Upper lobe of left lung (tissue), 6 donors: ENCODE measurements at regions not wholly inside any gene's neighbourhood (a gene's known extent, or its start where the extent isn't known, plus 50 kb on each side); places are given as distances from the start of the nearest gene placed in this dataset.

Experiments used
- ATAC-seq, 2 donors: fragments of 200-7000 bp; cut with Tn5 transposase; one replicate each; pipeline ENCODE4 v1.9.1; 2022; ENCODE audit warnings: mild to moderate bottlenecking in 2 of 2, moderate library complexity in 2 of 2; ENCODE audit not compliant: low FRiP score in 2 of 2
- DNase-seq, 2 donors: peaks; one replicate each; pipeline ENCODE4 v3.0.0-alpha.2; 2019 to 2020
- H3K27ac ChIP-seq, 4 donors: fragments of 200-600 bp; sonication (generic); one replicate each; pipeline ENCODE4 v1.5.1; 2016 to 2019
- H3K27me3 ChIP-seq, 4 donors: fragments of 200-600 bp; sonication (generic); one replicate each; pipeline ENCODE4 v1.5.1; 2017 to 2019
- H3K36me3 ChIP-seq, 4 donors: fragments of 200-600 bp; sonication (generic); one replicate each; pipeline ENCODE4 v1.5.1; 2016 to 2019
- H3K4me1 ChIP-seq, 4 donors: fragments of 200-600 bp; sonication (generic); one replicate each; pipeline ENCODE4 v1.5.1; 2018 to 2019
- H3K4me3 ChIP-seq, 4 donors: fragments of 200-600 bp; sonication (generic); one replicate each; pipeline ENCODE4 v1.5.1; 2017 to 2019; ENCODE audit warnings: mild to moderate bottlenecking in 2 of 4, moderate library complexity in 1 of 4
- H3K9me3 ChIP-seq, 4 donors: fragments of 200-600 bp; sonication (generic); one replicate each; pipeline ENCODE4 v1.5.1; 2018 to 2019
- EP300 ChIP-seq, 4 donors: sonication (generic); formaldehyde crosslinking; IDR thresholded peaks; one replicate each; pipeline ENCODE4 v1.5.1; 2017; ENCODE audit warnings: antibody characterized with exemption in 4 of 4, control low read depth in 2 of 4
- POLR2A ChIP-seq, 4 donors: fragments of 450-650 bp; IDR thresholded peaks; one replicate each; pipeline ENCODE4 v1.5.1; 2016 to 2017; ENCODE audit warnings: antibody characterized with exemption in 4 of 4, mild to moderate bottlenecking in 2 of 4
- POLR2AphosphoS5 ChIP-seq, 2 donors: sonication (generic); formaldehyde crosslinking; IDR thresholded peaks; one replicate each; pipeline ENCODE4 v1.5.1; 2017; ENCODE audit warnings: antibody characterized with exemption in 2 of 2
- WGBS, 2 donors: methylation state at CpG; one replicate each; pipeline ENCODE4 v1.1.5; 2017 to 2018; 5-methylcytosine and 5-hydroxymethylcytosine counted together
- TF ChIP-seq, protein P1 (sequence below), 6 experiments: fragments of 450-650 bp in 4 of 6; fragments of 200-600 bp in 2 of 6; sonication (generic) in 2 of 6; IDR thresholded peaks; one replicate each; pipeline ENCODE4 v1.5.1; 2016 to 2019; ENCODE audit warnings: antibody characterized with exemption in 6 of 6
- donor health status: DM: no; HTN: no; CAD: no; lungs with moderate emphysema.
- donor health status: DM: no; HTN: yes; CAD: no; lungs with severe emphysema.

DNA sequence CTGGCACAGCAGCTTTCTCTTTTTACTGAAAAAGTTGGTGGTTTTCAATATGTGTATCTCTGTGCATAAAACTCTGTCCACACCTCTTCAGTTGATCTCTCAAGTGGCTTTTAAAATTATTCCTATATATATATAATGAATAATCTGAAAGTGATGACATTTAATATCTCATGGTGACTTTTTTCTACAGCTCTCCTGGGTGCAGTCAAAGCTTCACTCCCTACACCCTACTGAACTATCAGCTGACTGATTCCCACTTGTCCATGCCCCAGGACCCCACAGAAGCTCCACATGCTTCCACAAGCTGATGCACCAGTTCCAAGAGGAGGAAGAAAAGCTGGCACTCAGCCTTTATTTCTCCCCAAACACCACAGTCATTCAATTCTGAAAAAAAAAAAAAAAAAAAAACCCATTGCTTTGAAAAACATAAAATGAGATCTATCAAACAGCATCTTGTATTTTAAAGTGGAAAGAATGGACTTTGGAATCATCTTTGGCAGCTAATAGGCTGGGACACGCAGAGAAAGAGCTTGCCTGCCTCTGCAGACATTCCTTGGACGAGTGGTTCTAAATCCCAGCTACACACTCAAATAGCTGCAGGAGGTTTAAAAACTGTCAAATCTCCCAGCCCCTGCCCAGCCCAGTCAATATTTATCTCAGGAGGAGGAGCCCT lies 75.3 kb upstream of the GDF10 start:
- no peak for TF ChIP-seq POLR2AphosphoS5 (IDR thresholded peaks at IDR 0.05)
- TF ChIP-seq, protein P1, sequence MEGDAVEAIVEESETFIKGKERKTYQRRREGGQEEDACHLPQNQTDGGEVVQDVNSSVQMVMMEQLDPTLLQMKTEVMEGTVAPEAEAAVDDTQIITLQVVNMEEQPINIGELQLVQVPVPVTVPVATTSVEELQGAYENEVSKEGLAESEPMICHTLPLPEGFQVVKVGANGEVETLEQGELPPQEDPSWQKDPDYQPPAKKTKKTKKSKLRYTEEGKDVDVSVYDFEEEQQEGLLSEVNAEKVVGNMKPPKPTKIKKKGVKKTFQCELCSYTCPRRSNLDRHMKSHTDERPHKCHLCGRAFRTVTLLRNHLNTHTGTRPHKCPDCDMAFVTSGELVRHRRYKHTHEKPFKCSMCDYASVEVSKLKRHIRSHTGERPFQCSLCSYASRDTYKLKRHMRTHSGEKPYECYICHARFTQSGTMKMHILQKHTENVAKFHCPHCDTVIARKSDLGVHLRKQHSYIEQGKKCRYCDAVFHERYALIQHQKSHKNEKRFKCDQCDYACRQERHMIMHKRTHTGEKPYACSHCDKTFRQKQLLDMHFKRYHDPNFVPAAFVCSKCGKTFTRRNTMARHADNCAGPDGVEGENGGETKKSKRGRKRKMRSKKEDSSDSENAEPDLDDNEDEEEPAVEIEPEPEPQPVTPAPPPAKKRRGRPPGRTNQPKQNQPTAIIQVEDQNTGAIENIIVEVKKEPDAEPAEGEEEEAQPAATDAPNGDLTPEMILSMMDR (IDR thresholded peaks at IDR 0.05), result no peak
- TF ChIP-seq EP300 (IDR thresholded peaks at IDR 0.05), result no peak
- TF ChIP-seq POLR2A (IDR thresholded peaks at IDR 0.05), result no peak
- no peak overlapping the region for H3K4me3 ChIP-seq
- DNase-seq, result no peak
- 65 to 77% methylated on average over 2 of the region's 2 CpGs for WGBS, 2 donors
- H3K36me3 ChIP-seq, result no peaks in the 10 kb centered on the region
- H3K9me3 ChIP-seq, result peaks cover 0 to 5% (median 0%) of the 10 kb centered on the region in 4 donors
- H3K27ac ChIP-seq, result no peak overlapping the region
- H3K27me3 ChIP-seq, result no peaks in the 10 kb centered on the region
- H3K4me1 ChIP-seq, result no peaks in the 10 kb centered on the region
- ATAC-seq, result no peak

GRCh38 chr10:47225219-47225927 lies 74.6 kb upstream of the GDF10 start:
- WGBS, 2 donors, result 79 to 83% methylated on average over 6 to 8 of the region's 8 CpGs
- peak in 1 of 2 donors; percentile 55 for ATAC-seq

GRCh38 chr10:47225928-47226645 lies 73.9 kb upstream of the GDF10 start:
- Histone ChIP-seq H3K27me3 (no peaks in the 10 kb centered on the region), H3K4me1 (peaks cover 0 to 6% (median 0%) of the 10 kb centered on the region in 4 donors), H3K9me3 (peaks cover 0 to 5% (median 0%) of the 10 kb centered on the region in 4 donors), H3K27ac (no peak overlapping the region), H3K4me3 (no peak overlapping the region), H3K36me3 (no peaks in the 10 kb centered on the region)
- ATAC-seq (no peak), DNase-seq (no peak)
- TF ChIP-seq EP300 (IDR thresholded peaks at IDR 0.05) (no peak), POLR2AphosphoS5 (IDR thresholded peaks at IDR 0.05) (no peak), POLR2A (IDR thresholded peaks at IDR 0.05) (no peak)
- TF ChIP-seq, protein P1 (IDR thresholded peaks at IDR 0.05), result no peak
- 93 to 96% methylated on average over 6 to 8 of the region's 8 CpGs for WGBS, 2 donors

More at GRCh38 chr10:47225219-47225927, 74.6 kb upstream of the GDF10 start:
- H3K27ac ChIP-seq, result no peak overlapping the region
- no peaks in the 10 kb centered on the region for H3K27me3 ChIP-seq
- peaks cover 0 to 5% (median 0%) of the 10 kb centered on the region in 4 donors for H3K9me3 ChIP-seq
- TF ChIP-seq, protein P1 (IDR thresholded peaks at IDR 0.05), result no peak
- TF ChIP-seq EP300 (IDR thresholded peaks at IDR 0.05), result no peak
- TF ChIP-seq POLR2AphosphoS5 (IDR thresholded peaks at IDR 0.05), result no peak
- no peak for TF ChIP-seq POLR2A (IDR thresholded peaks at IDR 0.05)
- no peak for DNase-seq
- H3K4me1 ChIP-seq, result peaks cover 0 to 4% (median 0%) of the 10 kb centered on the region in 4 donors
- H3K4me3 ChIP-seq, result no peak overlapping the region
- no peaks in the 10 kb centered on the region for H3K36me3 ChIP-seq

DNA sequence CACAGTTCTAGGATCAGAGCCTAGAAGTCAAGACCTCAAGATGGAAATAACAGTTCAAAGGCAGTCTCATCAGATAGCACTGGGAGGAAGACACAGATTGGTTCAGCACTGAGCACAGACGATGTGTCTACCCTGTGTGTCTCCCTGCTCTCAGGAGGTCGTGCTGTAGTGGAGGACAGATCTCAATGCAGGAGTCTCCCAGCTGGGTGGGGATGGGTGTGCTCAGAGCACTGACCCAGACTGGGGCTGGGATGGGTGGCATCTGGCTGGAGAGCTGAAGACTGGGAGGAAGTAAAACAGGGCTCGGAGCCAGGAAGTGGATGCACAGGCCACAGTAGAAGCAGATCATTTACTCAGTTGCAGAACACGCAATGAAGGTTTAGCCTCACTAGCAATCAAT lies 69.5 kb upstream of the GDF10 start:
- Histone ChIP-seq H3K27ac (no peak overlapping the region), H3K4me1 (peaks cover 0 to 6% (median 0%) of the 10 kb centered on the region in 4 donors), H3K27me3 (no peaks in the 10 kb centered on the region), H3K4me3 (no peak overlapping the region), H3K9me3 (peaks cover 0 to 5% (median 0%) of the 10 kb centered on the region in 4 donors), H3K36me3 (no peaks in the 10 kb centered on the region)
- 59 to 68% methylated on average over 4 of the region's 4 CpGs for WGBS, 2 donors
- ATAC-seq (peak in 1 of 2 donors; percentile 62), DNase-seq (peak in 1 of 2 donors; percentile 40)
- TF ChIP-seq POLR2A (IDR thresholded peaks at IDR 0.05), result no peak
- TF ChIP-seq, protein P1 (IDR thresholded peaks at IDR 0.05), result no peak
- TF ChIP-seq EP300 (IDR thresholded peaks at IDR 0.05), result no peak
- no peak for TF ChIP-seq POLR2AphosphoS5 (IDR thresholded peaks at IDR 0.05)
